Sigmoid colon (tissue), 4 donors: ENCODE measurements at regions not wholly inside any gene's neighbourhood (a gene's known extent, or its start where the extent isn't known, plus 50 kb on each side); places are given as distances from the start of the nearest gene placed in this dataset.

Experiments used
- CTCF ChIP-seq, 4 experiments: fragments of 450-650 bp in 3 of 4; fragments of 200-600 bp in 1 of 4; IDR thresholded peaks; one replicate each; pipeline ENCODE4 v1.5.1; 2016 to 2019; ENCODE audit warnings: antibody characterized with exemption in 4 of 4, mild to moderate bottlenecking in 3 of 4, moderate library complexity in 2 of 4
- EP300 ChIP-seq, 4 donors: sonication (generic); formaldehyde crosslinking; IDR thresholded peaks; one replicate each; pipeline ENCODE4 v1.6.1; 2017; ENCODE audit warnings: antibody characterized with exemption in 4 of 4
- POLR2A ChIP-seq, 2 donors: fragments of 450-650 bp; IDR thresholded peaks; one replicate each; pipeline ENCODE4 v1.6.1; 2016; ENCODE audit warnings: antibody characterized with exemption in 2 of 2, mild to moderate bottlenecking in 2 of 2, moderate library complexity in 2 of 2
- POLR2AphosphoS5 ChIP-seq, 4 donors: sonication (generic); formaldehyde crosslinking; IDR thresholded peaks; one replicate each; pipeline ENCODE4 v1.6.1; 2017; ENCODE audit warnings: antibody characterized with exemption in 4 of 4

- TF ChIP-seq CTCF (IDR thresholded peaks at IDR 0.05) (no peak), POLR2AphosphoS5 (IDR thresholded peaks at IDR 0.05) (no peak), POLR2A (IDR thresholded peaks at IDR 0.05) (no peak), EP300 (IDR thresholded peaks at IDR 0.05) (no peak)
Observed at GRCh38 chr3:137348936-137349335, 391.2 kb downstream of the IL20RB start.
